ENCODE measurements at regions not wholly inside any gene's neighbourhood (a gene's known extent, or its start where the extent isn't known, plus 50 kb on each side); places are given as distances from the start of the nearest gene placed in this dataset.
"Not testable (repeated sequence)": the region's sequence is repeated elsewhere in the genome, so short reads cannot be mapped to it uniquely, and the experiment has no call there.

GRCh38 chr14:53242898-53243297 lies 89.8 kb upstream of the DDHD1 start:
- not testable (repeated sequence) for H2BK120ac ChIP-seq (ENCODE audit: low read depth, low read length); H3K4me3 ChIP-seq (ENCODE audit: insufficient read depth in 1 of 2, low read depth in 1 of 2, low read length in 2 of 2)

GRCh38 chr14:53237488-53237887 lies 84.4 kb upstream of the DDHD1 start:
- no peaks in the 10 kb centered on the region for H3K4me1 ChIP-seq (ENCODE audit: control insufficient read depth, insufficient read depth, low read depth, low read length)
- no peaks in the 10 kb centered on the region for H3K27me3 ChIP-seq (ENCODE audit: control insufficient read depth in 1 of 2, insufficient read depth in 1 of 2, low read length in 2 of 2)
- no peak overlapping the region for H3K27ac ChIP-seq (ENCODE audit: low read length, poor library complexity, severe bottlenecking)
- no peak overlapping the region for H2AFZ ChIP-seq (ENCODE audit: low read depth, low read length)
- H4K91ac ChIP-seq (ENCODE audit: low read length) = no peak overlapping the region
- no peak overlapping the region for H3K18ac ChIP-seq (ENCODE audit: low read depth in 1 of 2, low read length in 2 of 2)
- H2AK5ac ChIP-seq (ENCODE audit: low read length, severe bottlenecking) = no peak overlapping the region
- H2BK15ac ChIP-seq (ENCODE audit: low read depth, poor library complexity, severe bottlenecking) = no peak overlapping the region
- no peaks in the 10 kb centered on the region for H3K9me3 ChIP-seq (ENCODE audit: control insufficient read depth, low read length)
- no peak overlapping the region for H2BK120ac ChIP-seq (ENCODE audit: low read depth, low read length)
- no peak overlapping the region for H3K23ac ChIP-seq (ENCODE audit: low read length in 2 of 2)
- no peak overlapping the region for H3K4me2 ChIP-seq (ENCODE audit: low read length, poor library complexity, severe bottlenecking)
- H3K14ac ChIP-seq (ENCODE audit: low read length in 2 of 2) = no peak overlapping the region
- H4K8ac ChIP-seq (ENCODE audit: low read length) = no peak overlapping the region
- no peak overlapping the region for H2BK5ac ChIP-seq (ENCODE audit: low read depth, low read length, poor library complexity, severe bottlenecking)
- H3K4ac ChIP-seq (ENCODE audit: low read depth in 1 of 2, low read length in 2 of 2) = no peak overlapping the region
- H2BK12ac ChIP-seq (ENCODE audit: low read length in 2 of 2) = no peak overlapping the region
- DNase-seq = no peak
- H3K4me3 ChIP-seq (ENCODE audit: insufficient read depth in 1 of 2, low read depth in 1 of 2, low read length in 2 of 2) = no peak overlapping the region
- no peaks in the 10 kb centered on the region for H3K79me1 ChIP-seq (replicated peaks; ENCODE audit: low read length, poor library complexity, severe bottlenecking)
- H3K9ac ChIP-seq (ENCODE audit: low read length) = no peak overlapping the region
- H3K36me3 ChIP-seq (ENCODE audit: control insufficient read depth in 1 of 2, insufficient read depth in 2 of 2, low read depth in 1 of 2, low read length in 2 of 2) = no peaks in the 10 kb centered on the region
- WGBS = 97% methylated on average over 1 of the region's 1 CpG

More at GRCh38 chr14:53242898-53243297, 89.8 kb upstream of the DDHD1 start:
- not testable (repeated sequence) for H2BK15ac ChIP-seq (ENCODE audit: low read depth, poor library complexity, severe bottlenecking); H2BK5ac ChIP-seq (ENCODE audit: low read depth, low read length, poor library complexity, severe bottlenecking); H4K91ac ChIP-seq (ENCODE audit: low read length); H2AFZ ChIP-seq (ENCODE audit: low read depth, low read length); DNase-seq; H4K8ac ChIP-seq (ENCODE audit: low read length); H3K27me3 ChIP-seq (ENCODE audit: control insufficient read depth in 1 of 2, insufficient read depth in 1 of 2, low read length in 2 of 2); H2BK12ac ChIP-seq (ENCODE audit: low read length in 2 of 2); H3K4ac ChIP-seq (ENCODE audit: low read depth in 1 of 2, low read length in 2 of 2); H3K18ac ChIP-seq (ENCODE audit: low read depth in 1 of 2, low read length in 2 of 2); H3K14ac ChIP-seq (ENCODE audit: low read length in 2 of 2); H3K36me3 ChIP-seq (ENCODE audit: control insufficient read depth in 1 of 2, insufficient read depth in 2 of 2, low read depth in 1 of 2, low read length in 2 of 2); H3K27ac ChIP-seq (ENCODE audit: low read length, poor library complexity, severe bottlenecking); H3K23ac ChIP-seq (ENCODE audit: low read length in 2 of 2); H3K79me1 ChIP-seq (replicated peaks; ENCODE audit: low read length, poor library complexity, severe bottlenecking); H3K9me3 ChIP-seq (ENCODE audit: control insufficient read depth, low read length); H3K4me2 ChIP-seq (ENCODE audit: low read length, poor library complexity, severe bottlenecking); H3K4me1 ChIP-seq (ENCODE audit: control insufficient read depth, insufficient read depth, low read depth, low read length); H3K9ac ChIP-seq (ENCODE audit: low read length); H2AK5ac ChIP-seq (ENCODE audit: low read length, severe bottlenecking)
- 90% methylated on average over 3 of the region's 3 CpGs for WGBS

- H4K91ac ChIP-seq (ENCODE audit: low read length) = no peak overlapping the region
- H3K4me3 ChIP-seq (ENCODE audit: insufficient read depth in 1 of 2, low read depth in 1 of 2, low read length in 2 of 2) = no peak overlapping the region
- no peak overlapping the region for H4K8ac ChIP-seq (ENCODE audit: low read length)
- H2BK5ac ChIP-seq (ENCODE audit: low read depth, low read length, poor library complexity, severe bottlenecking) = no peak overlapping the region
- no peak overlapping the region for H3K9ac ChIP-seq (ENCODE audit: low read length)
- no peak for DNase-seq
- H3K9me3 ChIP-seq (ENCODE audit: control insufficient read depth, low read length) = no peaks in the 10 kb centered on the region
- H3K27me3 ChIP-seq (ENCODE audit: control insufficient read depth in 1 of 2, insufficient read depth in 1 of 2, low read length in 2 of 2) = no peaks in the 10 kb centered on the region
- H3K4me2 ChIP-seq (ENCODE audit: low read length, poor library complexity, severe bottlenecking) = no peak overlapping the region
- no peak overlapping the region for H3K4ac ChIP-seq (ENCODE audit: low read depth in 1 of 2, low read length in 2 of 2)
- H3K27ac ChIP-seq (ENCODE audit: low read length, poor library complexity, severe bottlenecking) = no peak overlapping the region
- no peaks in the 10 kb centered on the region for H3K36me3 ChIP-seq (ENCODE audit: control insufficient read depth in 1 of 2, insufficient read depth in 2 of 2, low read depth in 1 of 2, low read length in 2 of 2)
- no peak overlapping the region for H2AFZ ChIP-seq (ENCODE audit: low read depth, low read length)
- no peak overlapping the region for H3K18ac ChIP-seq (ENCODE audit: low read depth in 1 of 2, low read length in 2 of 2)
- H2BK120ac ChIP-seq (ENCODE audit: low read depth, low read length) = no peak overlapping the region
- H3K23ac ChIP-seq (ENCODE audit: low read length in 2 of 2) = no peak overlapping the region
- 80% methylated on average over 2 of the region's 3 CpGs for WGBS
- H3K14ac ChIP-seq (ENCODE audit: low read length in 2 of 2) = no peak overlapping the region
- H2BK12ac ChIP-seq (ENCODE audit: low read length in 2 of 2) = no peak overlapping the region
- H2AK5ac ChIP-seq (ENCODE audit: low read length, severe bottlenecking) = no peak overlapping the region
- H3K79me1 ChIP-seq (replicated peaks; ENCODE audit: low read length, poor library complexity, severe bottlenecking) = no peaks in the 10 kb centered on the region
- no peak overlapping the region for H2BK15ac ChIP-seq (ENCODE audit: low read depth, poor library complexity, severe bottlenecking)
- no peaks in the 10 kb centered on the region for H3K4me1 ChIP-seq (ENCODE audit: control insufficient read depth, insufficient read depth, low read depth, low read length)
Measured at GRCh38 chr14:53236708-53237107, 83.6 kb upstream of the DDHD1 start.

- no peak overlapping the region for H3K4me2 ChIP-seq (ENCODE audit: low read length, poor library complexity, severe bottlenecking)
- no peak overlapping the region for H3K23ac ChIP-seq (ENCODE audit: low read length in 2 of 2)
- H3K27me3 ChIP-seq (ENCODE audit: control insufficient read depth in 1 of 2, insufficient read depth in 1 of 2, low read length in 2 of 2) = no peaks in the 10 kb centered on the region
- peaks cover 2% of the 10 kb centered on the region for H3K4me1 ChIP-seq (ENCODE audit: control insufficient read depth, insufficient read depth, low read depth, low read length)
- H2BK12ac ChIP-seq (ENCODE audit: low read length in 2 of 2) = no peak overlapping the region
- H2AFZ ChIP-seq (ENCODE audit: low read depth, low read length) = no peak overlapping the region
- WGBS = 9% methylated on average over 3 of the region's 3 CpGs
- no peak overlapping the region for H2BK120ac ChIP-seq (ENCODE audit: low read depth, low read length)
- H3K14ac ChIP-seq (ENCODE audit: low read length in 2 of 2) = no peak overlapping the region
- H4K91ac ChIP-seq (ENCODE audit: low read length) = no peak overlapping the region
- no peak overlapping the region for H2AK5ac ChIP-seq (ENCODE audit: low read length, severe bottlenecking)
- no peak overlapping the region for H3K4ac ChIP-seq (ENCODE audit: low read depth in 1 of 2, low read length in 2 of 2)
- no peaks in the 10 kb centered on the region for H3K36me3 ChIP-seq (ENCODE audit: control insufficient read depth in 1 of 2, insufficient read depth in 2 of 2, low read depth in 1 of 2, low read length in 2 of 2)
- peak; percentile 3 for DNase-seq
- H3K9ac ChIP-seq (ENCODE audit: low read length) = no peak overlapping the region
- H2BK15ac ChIP-seq (ENCODE audit: low read depth, poor library complexity, severe bottlenecking) = no peak overlapping the region
- no peak overlapping the region for H4K8ac ChIP-seq (ENCODE audit: low read length)
- no peak overlapping the region for H3K27ac ChIP-seq (ENCODE audit: low read length, poor library complexity, severe bottlenecking)
- no peak overlapping the region for H3K4me3 ChIP-seq (ENCODE audit: insufficient read depth in 1 of 2, low read depth in 1 of 2, low read length in 2 of 2)
- H2BK5ac ChIP-seq (ENCODE audit: low read depth, low read length, poor library complexity, severe bottlenecking) = no peak overlapping the region
- H3K9me3 ChIP-seq (ENCODE audit: control insufficient read depth, low read length) = peaks cover 2% of the 10 kb centered on the region
- H3K79me1 ChIP-seq (replicated peaks; ENCODE audit: low read length, poor library complexity, severe bottlenecking) = peaks cover 2% of the 10 kb centered on the region
- H3K18ac ChIP-seq (ENCODE audit: low read depth in 1 of 2, low read length in 2 of 2) = no peak overlapping the region
Measured at GRCh38 chr14:53231171-53231570, 78.0 kb upstream of the DDHD1 start.
